ENCODE measurements at regions not wholly inside any gene's neighbourhood (a gene's known extent, or its start where the extent isn't known, plus 50 kb on each side); places are given as distances from the start of the nearest gene placed in this dataset.
A peak's percentile ranks its signal among the peaks of the same experiment; 100 is the strongest.

GRCh38 chr10:116006508-116006907 lies 266.5 kb downstream of the GFRA1 start:
- no peak for DNase-seq (ENCODE audit: low read depth in 4 of 4, low spot score in 3 of 4)

- no peak for DNase-seq (ENCODE audit: low read depth in 4 of 4, low spot score in 3 of 4)
These were observed 267.7 kb downstream of the GFRA1 start for GRCh38 chr10:116005301-116005700.

GRCh38 chr10:116002735-116003134 lies 270.3 kb downstream of the GFRA1 start:
- DNase-seq (ENCODE audit: low read depth in 4 of 4, low spot score in 3 of 4), result no peak

- DNase-seq (ENCODE audit: low read depth in 4 of 4, low spot score in 3 of 4), result no peak
These were observed 271.0 kb downstream of the GFRA1 start for GRCh38 chr10:116001976-116002375.

GRCh38 chr10:116001262-116001857 lies 271.6 kb downstream of the GFRA1 start:
- DNase-seq (ENCODE audit: low read depth in 4 of 4, low spot score in 3 of 4), result peak in 1 of 4 donors; percentile 33

GRCh38 chr10:116000151-116000842 lies 272.7 kb downstream of the GFRA1 start:
- no peak for DNase-seq (ENCODE audit: low read depth in 4 of 4, low spot score in 3 of 4)

Data from right renal pelvis (tissue), 4 donors.